DOHH2 (cell line): ENCODE measurements at regions not wholly inside any gene's neighbourhood (a gene's known extent, or its start where the extent isn't known, plus 50 kb on each side); places are given as distances from the start of the nearest gene placed in this dataset.

Source experiments
- CTCF ChIP-seq: fragments of 200-600 bp; sonication (generic); IDR thresholded peaks from one replicate; pipeline ENCODE4 v1.5.1; 2014; ENCODE audit warnings: antibody characterized with exemption, mild to moderate bottlenecking, low read depth, low read length; ENCODE audit not compliant: poor library complexity, severe bottlenecking
- EZH2phosphoT487 ChIP-seq: fragments of 200-600 bp; sonication (generic); IDR thresholded peaks from 2 replicates; pipeline ENCODE4 v1.6.1; 2017; ENCODE audit warnings: borderline replicate concordance, mild to moderate bottlenecking, antibody characterized with exemption, low read length, moderate library complexity, mixed read lengths

DNA sequence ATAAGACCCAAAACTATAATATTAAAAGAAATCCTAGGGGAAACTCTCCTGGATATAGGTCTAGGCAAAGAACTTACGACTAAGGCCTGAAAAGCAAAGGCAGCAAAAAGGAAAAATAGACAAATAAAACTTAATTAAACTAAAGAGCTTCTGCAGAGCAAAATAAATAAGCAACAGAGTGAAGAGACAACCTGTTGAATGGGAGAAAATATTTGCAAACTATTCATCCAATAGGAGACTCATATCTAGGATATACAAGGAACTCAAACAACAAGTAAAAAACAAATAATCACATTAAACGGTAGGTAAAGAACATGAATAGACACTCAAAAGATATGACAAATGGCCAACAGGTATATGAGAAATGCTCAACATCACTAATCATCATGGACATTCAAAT, 318.6 kb downstream of the CSNK1G3 start:
- TF ChIP-seq CTCF (no peak), EZH2phosphoT487 (no peak)
